ENCODE measurements at regions not wholly inside any gene's neighbourhood (a gene's known extent, or its start where the extent isn't known, plus 50 kb on each side); places are given as distances from the start of the nearest gene placed in this dataset.

GRCh38 chr11:105298174-105298573, 158.6 kb upstream of the CARD18 start:
- TF ChIP-seq CTCF (conservative IDR thresholded peaks at IDR 0.05) (no peak), EZH2 (IDR thresholded peaks at IDR 0.05; ENCODE audit: low read depth) (no peak)

All from PC-9 (cell line).